ENCODE measurements at regions not wholly inside any gene's neighbourhood (a gene's known extent, or its start where the extent isn't known, plus 50 kb on each side); places are given as distances from the start of the nearest gene placed in this dataset.

DNA sequence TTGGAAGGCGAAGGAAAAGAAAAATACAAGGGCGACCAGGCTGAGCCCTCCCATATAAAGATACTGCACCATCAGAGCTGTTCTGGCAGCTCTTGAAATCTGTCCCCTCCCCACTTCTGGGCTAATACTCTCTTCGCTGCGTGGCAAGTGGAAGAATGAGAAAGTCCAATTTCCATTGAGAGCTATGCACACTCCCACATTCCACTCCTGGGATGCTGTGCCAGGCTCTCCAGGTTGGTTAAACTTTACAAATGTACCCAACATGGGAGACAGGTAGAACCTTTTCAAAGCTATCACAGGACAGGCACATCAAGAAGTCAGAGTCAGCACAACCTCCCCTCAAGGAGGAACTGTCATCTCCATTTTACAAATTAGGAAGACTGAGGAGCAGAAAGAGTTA is 465.0 kb downstream of the SHQ1 start:
- H3K4me1 ChIP-seq (ENCODE audit: control insufficient read depth in 1 of 2, insufficient read depth in 2 of 2, low read depth in 1 of 2, low read length in 1 of 2): peaks cover 0 to 15% of the 10 kb centered on the region in 2 experiments; a peak in 2 of 4 replicates
- no peaks in the 10 kb centered on the region for H3K9me3 ChIP-seq
- H3K4me2 ChIP-seq: no peak overlapping the region
- H4K20me1 ChIP-seq (ENCODE audit: insufficient read depth): peaks cover 90% of the 10 kb centered on the region
- H3K79me2 ChIP-seq (ENCODE audit: insufficient read depth): peaks cover 67% of the 10 kb centered on the region; the same call in 1 of the 2 replicates
- H3K27ac ChIP-seq (ENCODE audit: low read depth in 2 of 2, low read length in 1 of 2): no peak overlapping the region
- ChIA-PET CTCF (no interaction called here), POLR2A (interaction anchor here (0.8 kb wide), 1 partner anchor 9 kb away, joined by 3 read pairs; no protein-coding TSS in a partner anchor)
- WGBS (ENCODE audit: low lambda C conversion rate): 93% methylated on average over 4 of the region's 4 CpGs
- H2AFZ ChIP-seq (ENCODE audit: low read depth): no peak overlapping the region
- H3K27me3 ChIP-seq (ENCODE audit: insufficient read depth): no peaks in the 10 kb centered on the region
- H3K9ac ChIP-seq: no peak overlapping the region
- H3K36me3 ChIP-seq (replicated peaks in 1 of 2; ENCODE audit: control insufficient read depth in 1 of 2, insufficient read depth in 2 of 2, low read length in 1 of 2): peaks cover 8 to 10% of the 10 kb centered on the region in 2 experiments
- DNase-seq: no peak
- no peak overlapping the region for H3K4me3 ChIP-seq (ENCODE audit: low read depth in 2 of 2, low read length in 1 of 2)
- H3F3A ChIP-seq (replicated peaks; ENCODE audit: insufficient read depth): no peaks in the 10 kb centered on the region
- H3K9me2 ChIP-seq: no peaks in the 10 kb centered on the region
- no peak for TF ChIP-seq RCOR1 (IDR thresholded peaks at IDR 0.05; ENCODE audit: low read length)
- no peak for TF ChIP-seq GABPA (IDR thresholded peaks at IDR 0.05; ENCODE audit: low read depth)
- no peak for TF ChIP-seq MAX (IDR thresholded peaks at IDR 0.05; ENCODE audit: low read depth)
- no peak for TF ChIP-seq USF1 (IDR thresholded peaks at IDR 0.05; ENCODE audit: borderline replicate concordance, low read depth)
- TF ChIP-seq NFIC (IDR thresholded peaks at IDR 0.05; ENCODE audit: borderline replicate concordance): no peak
- no peak for TF ChIP-seq MXI1 (IDR thresholded peaks at IDR 0.05; ENCODE audit: low read depth, low read length)
- TF ChIP-seq PBX3 (IDR thresholded peaks at IDR 0.05): no peak
- TF ChIP-seq EZH2phosphoT487 (IDR thresholded peaks at IDR 0.05; ENCODE audit: borderline replicate concordance, low read depth): no peak
- TF ChIP-seq, protein P1, sequence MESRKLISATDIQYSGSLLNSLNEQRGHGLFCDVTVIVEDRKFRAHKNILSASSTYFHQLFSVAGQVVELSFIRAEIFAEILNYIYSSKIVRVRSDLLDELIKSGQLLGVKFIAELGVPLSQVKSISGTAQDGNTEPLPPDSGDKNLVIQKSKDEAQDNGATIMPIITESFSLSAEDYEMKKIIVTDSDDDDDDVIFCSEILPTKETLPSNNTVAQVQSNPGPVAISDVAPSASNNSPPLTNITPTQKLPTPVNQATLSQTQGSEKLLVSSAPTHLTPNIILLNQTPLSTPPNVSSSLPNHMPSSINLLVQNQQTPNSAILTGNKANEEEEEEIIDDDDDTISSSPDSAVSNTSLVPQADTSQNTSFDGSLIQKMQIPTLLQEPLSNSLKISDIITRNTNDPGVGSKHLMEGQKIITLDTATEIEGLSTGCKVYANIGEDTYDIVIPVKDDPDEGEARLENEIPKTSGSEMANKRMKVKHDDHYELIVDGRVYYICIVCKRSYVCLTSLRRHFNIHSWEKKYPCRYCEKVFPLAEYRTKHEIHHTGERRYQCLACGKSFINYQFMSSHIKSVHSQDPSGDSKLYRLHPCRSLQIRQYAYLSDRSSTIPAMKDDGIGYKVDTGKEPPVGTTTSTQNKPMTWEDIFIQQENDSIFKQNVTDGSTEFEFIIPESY (IDR thresholded peaks at IDR 0.05; ENCODE audit: borderline replicate concordance, low read depth): no peak
- TF ChIP-seq TCF12 (IDR thresholded peaks at IDR 0.05): no peak
- no peak for TF ChIP-seq TEAD4 (IDR thresholded peaks at IDR 0.05; ENCODE audit: borderline replicate concordance, insufficient read depth)

GRCh38 chr3:72382460-72382859 is 465.8 kb downstream of the SHQ1 start:
- Histone ChIP-seq H3K9ac (no peak overlapping the region), H3K79me2 (ENCODE audit: insufficient read depth) (peaks cover 64% of the 10 kb centered on the region; the same call in 1 of the 2 replicates), H3K36me3 (replicated peaks in 1 of 2; ENCODE audit: control insufficient read depth in 1 of 2, insufficient read depth in 2 of 2, low read length in 1 of 2) (peaks cover 14 to 15% of the 10 kb centered on the region in 2 experiments), H3K4me1 (ENCODE audit: control insufficient read depth in 1 of 2, insufficient read depth in 2 of 2, low read depth in 1 of 2, low read length in 1 of 2) (peaks cover 0 to 13% of the 10 kb centered on the region in 2 experiments; a peak in 1 of 4 replicates), H3K27me3 (ENCODE audit: insufficient read depth) (no peaks in the 10 kb centered on the region), H3K9me2 (no peaks in the 10 kb centered on the region), H3F3A (replicated peaks; ENCODE audit: insufficient read depth) (no peaks in the 10 kb centered on the region), H3K4me2 (no peak overlapping the region), H3K9me3 (no peaks in the 10 kb centered on the region), H2AFZ (ENCODE audit: low read depth) (no peak overlapping the region), H4K20me1 (ENCODE audit: insufficient read depth) (peaks cover 83% of the 10 kb centered on the region), H3K4me3 (ENCODE audit: low read depth in 2 of 2, low read length in 1 of 2) (no peak overlapping the region), H3K27ac (ENCODE audit: low read depth in 2 of 2, low read length in 1 of 2) (no peak overlapping the region)
- 98% methylated on average over 4 of the region's 4 CpGs for WGBS (ENCODE audit: low lambda C conversion rate)
- CTCF ChIA-PET: no interaction called here
- DNase-seq: no peak
- POLR2A ChIA-PET: no interaction called here
- TF ChIP-seq RFX5 (IDR thresholded peaks at IDR 0.05; ENCODE audit: low read length) (no peak), GABPA (IDR thresholded peaks at IDR 0.05; ENCODE audit: low read depth) (no peak), CTCF (IDR thresholded peaks at IDR 0.05) (no peak), PBX3 (IDR thresholded peaks at IDR 0.05) (no peak)
- TF ChIP-seq, protein P1 (IDR thresholded peaks at IDR 0.05; ENCODE audit: borderline replicate concordance, low read depth): no peak
